Dedifferentiated amniotic fluid mesenchymal stem cell (primary cell): ENCODE measurements at regions not wholly inside any gene's neighbourhood (a gene's known extent, or its start where the extent isn't known, plus 50 kb on each side); places are given as distances from the start of the nearest gene placed in this dataset.

Experiments
- DNase-seq: peaks from one replicate; pipeline ENCODE4 v3.0.0-alpha.2; 2016; ENCODE audit errors: extremely low spot score

DNA sequence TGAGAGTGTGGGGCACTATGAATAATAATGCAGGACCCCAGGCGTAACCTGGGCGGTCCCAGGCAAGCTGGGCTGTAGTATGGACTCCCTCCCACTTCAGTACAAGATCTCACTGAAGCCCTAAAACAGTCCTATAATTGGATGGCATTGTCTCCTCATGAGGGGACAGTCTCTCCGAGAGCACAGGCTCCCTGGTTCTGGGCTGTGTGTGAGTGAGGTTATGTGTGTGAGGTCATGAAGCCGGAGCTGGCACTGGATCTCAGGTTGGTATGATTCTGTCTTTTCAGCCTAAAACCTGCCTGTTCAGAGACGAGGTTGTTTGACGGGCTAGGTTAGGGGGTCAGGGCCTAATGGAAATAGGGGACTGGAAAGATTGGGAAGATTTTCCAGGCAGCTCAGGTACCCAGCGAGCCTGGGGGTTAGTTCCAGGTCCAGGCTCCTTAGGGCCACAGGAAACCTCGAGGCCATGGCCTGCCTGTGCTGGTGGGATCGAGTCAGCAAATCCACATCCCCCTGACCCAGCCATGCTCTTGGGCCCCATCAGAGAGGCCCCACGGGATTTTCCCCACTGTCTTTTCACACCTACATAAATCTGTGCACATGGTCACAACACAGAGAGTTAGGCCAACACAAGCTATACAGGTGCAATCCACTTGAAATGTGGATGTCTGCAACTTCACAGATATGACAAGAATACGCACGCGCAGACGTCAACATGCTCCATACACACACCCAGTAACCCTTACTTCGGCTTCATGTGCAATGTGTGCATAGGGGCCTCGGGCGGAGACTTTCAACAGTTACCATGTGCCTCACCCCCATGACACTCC lies 94.8 kb downstream of the INHBB start:
- DNase-seq: no peak

DNA sequence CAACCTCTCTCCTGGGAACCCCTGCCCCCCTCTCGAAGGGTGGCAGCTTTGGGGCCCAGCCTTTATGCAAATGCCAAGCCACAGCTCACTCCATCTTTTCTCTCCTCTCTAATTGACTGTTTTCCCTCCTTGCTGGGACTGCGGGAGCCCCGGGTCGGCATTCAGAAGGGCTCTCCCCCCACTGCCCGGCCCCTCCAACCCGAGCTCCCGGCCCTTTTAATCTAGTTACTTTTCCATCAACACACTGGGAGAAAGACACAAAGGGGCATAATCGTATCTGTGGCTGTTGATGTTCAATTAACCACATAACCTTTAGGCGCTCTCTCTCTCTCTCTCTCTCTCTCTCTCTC lies 95.4 kb downstream of the INHBB start:
- DNase-seq: no peak

DNA sequence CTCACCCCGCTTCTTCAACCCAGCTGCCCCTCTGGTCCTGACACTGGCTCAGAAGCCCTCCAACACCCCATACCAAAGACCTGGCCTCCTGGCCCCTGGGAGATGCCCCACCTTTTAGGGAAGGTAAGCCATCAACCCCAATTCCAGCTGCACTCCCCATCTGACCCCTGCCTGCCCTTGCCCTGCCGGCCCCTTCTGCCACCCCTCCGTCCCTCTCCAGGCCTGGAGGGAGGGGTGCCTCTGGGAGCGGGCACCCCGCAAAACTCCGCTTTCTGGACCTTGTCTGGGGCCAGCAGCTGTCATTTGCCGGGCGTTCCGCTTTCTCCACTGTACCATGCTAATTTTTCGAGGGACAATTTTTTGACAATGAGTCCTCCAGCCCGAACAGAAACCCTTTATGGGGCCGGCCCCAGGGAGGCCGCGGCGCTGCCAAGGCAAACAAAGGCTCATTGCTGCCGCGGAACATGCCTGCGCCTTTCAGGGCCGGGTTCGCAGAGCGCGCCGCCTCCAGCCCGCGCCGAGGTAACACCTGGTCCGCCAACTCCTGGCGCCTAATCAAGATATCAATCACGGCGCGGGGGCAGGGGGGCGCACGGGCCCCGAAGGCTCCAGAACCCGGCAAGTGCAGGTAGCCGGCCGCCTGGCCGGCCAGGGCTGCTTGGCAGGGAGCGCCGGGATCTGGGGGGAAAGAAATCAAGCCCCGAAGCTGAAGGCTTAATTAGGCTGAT lies 96.0 kb downstream of the INHBB start:
- DNase-seq: peak; percentile 18

DNA sequence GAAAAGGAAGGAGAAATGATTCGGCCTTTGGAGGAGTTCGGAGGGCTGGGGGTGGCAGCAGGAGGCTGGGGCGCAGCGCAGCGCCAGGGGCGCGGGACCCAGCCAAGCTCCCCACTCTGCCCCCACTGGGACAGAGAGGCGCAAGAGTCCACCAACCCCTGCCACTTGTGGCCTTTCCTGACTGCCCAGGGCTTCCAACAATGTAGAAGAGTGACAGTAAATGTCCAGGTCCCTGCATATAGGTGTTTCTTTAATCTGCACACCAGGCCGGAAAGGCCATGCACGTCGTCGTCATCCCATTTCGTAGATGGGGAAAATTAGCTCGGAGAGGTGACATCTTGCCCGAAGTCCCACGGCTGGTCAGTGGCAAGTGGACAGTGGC lies 96.6 kb downstream of the INHBB start:
- DNase-seq: no peak

DNA sequence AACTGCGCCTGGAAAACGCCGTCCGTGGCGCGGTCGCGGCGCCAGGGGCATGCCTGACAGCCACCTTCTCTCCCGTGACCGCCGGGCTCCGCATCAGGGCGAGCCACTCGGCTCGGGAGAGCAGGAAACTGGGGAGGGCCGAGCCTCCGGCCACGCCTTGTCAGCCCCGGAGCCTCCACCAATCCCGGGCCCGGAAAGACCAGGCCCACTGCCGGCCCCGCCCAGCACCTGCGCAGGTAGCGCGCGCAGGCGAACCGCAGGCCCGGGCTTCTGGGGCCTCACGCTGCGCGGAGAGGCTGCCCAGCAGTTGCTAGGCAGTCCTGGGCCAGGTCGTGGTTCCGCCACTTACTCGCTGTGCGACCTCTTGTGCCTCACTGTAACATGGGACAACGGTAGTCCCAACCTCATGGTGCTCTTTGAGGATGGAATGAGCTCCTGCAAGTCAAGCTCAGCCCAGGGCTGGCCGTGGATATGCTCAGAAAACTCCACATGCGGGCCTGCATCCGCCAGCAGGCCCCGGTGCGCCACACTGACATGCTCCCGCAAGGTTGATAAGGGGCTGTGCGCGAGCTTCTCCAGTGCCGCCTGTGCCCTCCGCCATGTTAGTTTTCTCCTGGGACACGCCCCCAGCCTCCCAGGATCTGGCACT lies 97.1 kb downstream of the INHBB start:
- DNase-seq: no peak

DNA sequence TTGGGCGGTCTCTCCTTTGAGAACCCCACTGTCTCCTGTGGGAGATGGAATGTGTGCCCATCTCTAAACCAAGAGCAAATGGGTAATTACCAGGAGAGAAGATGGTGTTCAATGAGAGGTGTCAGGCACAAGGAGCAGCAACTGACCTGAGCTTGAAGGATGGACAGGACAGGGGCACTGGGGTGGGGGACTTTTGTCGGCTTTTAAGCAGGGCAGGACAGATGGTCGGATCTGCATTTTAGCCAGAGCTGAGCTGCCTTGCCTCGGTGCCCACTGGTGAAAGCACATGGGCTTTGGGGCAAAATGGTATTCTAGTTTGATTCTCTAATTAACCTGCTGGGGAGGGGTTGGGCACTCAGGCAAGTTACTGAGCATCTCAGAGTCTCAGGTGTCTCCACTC lies 98.0 kb downstream of the INHBB start:
- no peak for DNase-seq

DNA sequence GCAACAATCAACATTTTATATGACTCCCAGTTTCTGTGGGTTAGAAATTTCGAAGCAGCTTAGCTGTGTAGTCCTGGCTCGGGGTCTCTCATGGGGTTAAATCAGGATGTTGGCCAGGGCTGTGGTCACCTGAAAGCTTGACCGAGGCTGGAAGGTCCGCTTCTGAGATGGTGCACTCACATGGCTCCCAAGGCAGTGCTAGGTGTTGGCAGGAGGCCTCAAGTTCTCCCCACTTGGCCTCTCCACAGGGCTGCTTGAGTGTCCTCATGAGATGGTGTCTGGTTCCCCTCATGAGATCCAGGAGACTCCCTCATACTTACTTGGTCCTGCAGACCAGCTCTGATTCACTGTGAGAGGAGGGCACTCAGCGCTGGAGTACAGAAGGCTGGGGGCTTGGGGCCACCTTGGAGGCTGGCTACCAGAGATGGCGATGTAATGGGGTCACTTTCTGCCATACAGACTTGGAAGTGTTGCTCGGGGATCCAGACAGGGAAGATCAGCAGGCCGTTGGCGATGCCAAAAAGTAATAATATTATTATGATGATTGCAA lies 98.8 kb downstream of the INHBB start:
- no peak for DNase-seq

DNA sequence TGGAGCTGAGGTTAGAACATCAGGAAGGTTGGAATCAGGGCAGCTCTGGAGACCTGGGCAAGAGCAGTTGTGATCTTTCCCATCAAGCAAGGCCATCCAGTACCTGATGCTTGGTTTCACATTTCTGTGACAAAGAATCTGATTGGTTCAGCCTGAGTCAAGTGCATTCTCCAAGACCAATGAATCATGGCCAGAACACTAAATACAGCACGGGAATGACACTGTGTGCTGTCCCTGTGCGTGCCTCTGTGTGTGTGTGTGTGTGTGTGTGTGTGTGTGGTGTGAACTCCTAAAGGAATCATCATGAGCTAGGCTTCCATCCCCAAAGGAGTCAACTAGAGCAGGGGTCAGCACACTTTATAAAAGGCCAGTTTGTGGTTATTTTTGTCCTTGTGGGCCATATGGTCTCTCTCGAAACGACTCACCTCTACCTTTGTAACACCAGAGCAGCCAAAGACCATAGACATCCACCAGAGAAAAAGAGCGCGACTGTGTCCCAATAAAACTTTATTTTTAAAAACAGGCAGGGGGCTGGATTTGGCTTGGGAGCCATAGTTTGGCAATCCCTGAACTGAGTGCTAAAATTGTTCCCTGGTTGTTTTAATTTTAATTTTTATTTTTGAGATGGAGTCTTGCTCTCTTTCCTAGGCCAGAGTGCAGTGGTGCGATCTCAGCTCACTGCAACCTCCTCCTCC lies 99.7 kb downstream of the INHBB start:
- DNase-seq: no peak

DNA sequence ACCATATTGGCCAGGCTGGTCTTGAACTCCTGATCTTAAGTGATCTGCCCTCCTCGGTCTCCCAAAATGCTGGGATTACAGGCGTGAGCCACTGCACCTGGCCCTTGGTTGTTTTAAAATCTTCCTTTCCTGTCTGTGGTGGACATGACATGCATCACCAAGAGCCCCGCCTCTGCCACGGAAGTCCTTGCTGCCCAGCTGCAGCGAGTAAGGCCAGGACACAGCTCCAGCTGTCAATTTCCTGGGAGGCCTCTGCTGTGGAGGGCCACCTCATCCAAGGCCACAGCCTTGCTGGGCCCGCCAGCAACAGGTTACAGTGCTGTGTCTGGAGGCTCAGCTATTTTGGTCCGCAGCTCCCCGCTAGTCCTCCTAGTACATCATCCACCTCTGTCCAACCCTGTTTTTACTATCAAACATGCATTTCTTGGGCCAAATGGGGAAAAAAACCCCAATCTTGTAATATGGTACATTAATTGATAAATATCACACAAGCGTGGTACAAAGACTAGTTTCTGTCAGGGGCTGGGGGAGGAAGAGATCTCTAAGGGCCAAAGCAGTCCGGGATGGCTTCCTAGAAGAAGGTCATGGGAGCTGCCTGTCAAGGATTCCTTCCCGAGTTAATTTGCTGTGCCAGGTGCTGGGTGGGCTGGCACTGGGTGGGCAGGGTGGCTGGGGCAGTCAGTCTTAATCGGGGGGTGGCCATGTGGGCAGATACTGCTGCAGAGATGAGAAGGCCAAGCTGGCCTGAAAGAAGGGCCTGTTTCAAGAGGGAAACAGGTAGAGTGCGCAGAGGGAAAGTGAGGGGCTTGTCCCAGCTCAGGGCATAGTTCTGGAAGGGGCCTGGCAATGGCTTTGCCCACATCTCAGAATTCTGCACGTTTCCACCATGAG lies 100.5 kb downstream of the INHBB start:
- DNase-seq: no peak

DNA sequence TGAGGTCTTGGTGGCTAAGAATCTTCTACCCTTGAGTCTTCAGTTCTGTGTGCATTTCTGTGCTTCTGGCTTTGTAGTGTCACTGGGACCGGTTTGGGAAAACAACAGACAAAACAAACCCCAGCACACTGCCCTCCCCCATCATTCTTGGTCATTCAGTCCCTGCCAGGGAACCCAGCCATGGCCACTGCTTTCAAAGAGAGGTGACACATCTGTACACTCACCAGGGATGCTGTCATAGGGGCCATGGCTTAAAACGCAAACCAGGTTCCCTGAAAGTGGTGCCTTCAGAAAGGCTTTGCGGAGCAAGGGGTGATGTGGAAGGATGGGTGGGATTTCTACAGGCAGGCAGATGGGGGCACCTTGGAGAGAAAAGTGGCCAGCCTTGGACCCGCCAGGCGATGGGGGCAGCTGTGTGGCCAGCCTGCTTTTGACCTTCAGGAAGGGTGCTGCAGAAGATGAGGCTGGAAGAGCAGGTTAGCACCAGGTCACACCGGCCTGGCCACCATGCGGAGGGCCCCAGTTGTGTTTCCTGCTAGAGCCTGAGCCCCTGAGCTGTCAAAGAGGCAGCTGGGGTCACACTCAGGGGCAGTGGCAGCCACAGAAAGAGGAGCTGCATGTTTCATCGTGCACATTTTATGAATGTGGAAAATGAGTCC lies 101.3 kb downstream of the INHBB start:
- no peak for DNase-seq

DNA sequence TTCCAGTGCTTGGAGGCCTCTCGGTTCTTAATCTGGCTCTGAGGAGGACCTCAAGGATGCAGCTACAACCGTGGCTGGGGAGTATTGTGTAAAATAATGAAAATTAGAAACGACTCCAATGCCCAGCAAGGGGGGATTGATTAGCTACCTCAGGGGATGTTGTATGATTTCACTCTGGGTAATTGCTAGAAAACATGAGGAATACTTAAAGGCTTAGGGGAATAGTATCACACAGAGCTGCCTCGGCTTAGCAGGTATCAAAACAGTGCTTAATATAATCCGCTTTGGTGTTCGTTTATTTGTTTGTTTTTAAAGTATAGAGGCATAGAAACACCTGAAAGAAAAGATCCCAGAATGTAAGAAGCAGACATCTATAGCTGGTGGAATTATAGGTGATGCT lies 102.5 kb downstream of the INHBB start:
- DNase-seq: no peak

DNA sequence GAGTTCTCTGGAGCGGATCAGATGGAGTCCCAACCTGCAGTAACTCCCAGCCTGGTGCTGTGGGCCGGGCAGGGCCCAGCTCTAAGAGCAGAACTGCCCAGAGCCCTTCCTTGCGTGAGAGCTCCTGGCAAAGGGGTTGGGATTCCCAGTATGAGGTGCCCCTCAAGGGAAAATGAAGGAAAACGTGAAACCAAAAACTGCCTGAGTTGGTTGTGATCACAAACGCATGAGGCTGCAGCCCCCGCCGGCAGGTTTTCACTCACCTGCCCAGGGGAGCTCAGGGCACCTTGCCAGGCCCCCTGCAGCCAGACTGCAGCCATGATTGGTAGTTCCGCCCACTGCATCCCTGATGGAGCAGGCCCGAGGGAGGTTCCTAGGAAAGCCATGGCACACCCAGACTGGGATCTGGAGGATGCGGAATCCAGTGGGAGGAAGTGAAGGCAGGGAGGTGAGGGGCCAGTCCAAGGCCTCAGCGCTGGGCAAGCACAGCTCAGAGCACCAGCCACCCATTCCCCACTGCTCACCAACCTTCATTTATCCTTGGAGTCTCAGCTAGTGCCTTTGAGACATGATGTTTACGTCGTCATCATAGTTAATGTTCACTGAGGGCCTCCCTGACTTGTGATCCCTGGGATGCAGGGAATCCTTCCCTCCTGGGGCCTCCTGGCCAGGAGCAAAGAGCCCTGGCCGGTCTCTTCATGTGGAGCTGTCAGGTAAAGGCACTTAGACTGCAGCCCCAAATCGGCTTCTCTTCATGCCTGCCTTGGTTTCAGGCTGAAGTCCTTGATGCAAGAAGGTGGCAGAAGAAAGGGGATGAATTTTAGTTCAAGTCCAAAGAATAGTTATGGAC lies 103.2 kb downstream of the INHBB start:
- DNase-seq: no peak

DNA sequence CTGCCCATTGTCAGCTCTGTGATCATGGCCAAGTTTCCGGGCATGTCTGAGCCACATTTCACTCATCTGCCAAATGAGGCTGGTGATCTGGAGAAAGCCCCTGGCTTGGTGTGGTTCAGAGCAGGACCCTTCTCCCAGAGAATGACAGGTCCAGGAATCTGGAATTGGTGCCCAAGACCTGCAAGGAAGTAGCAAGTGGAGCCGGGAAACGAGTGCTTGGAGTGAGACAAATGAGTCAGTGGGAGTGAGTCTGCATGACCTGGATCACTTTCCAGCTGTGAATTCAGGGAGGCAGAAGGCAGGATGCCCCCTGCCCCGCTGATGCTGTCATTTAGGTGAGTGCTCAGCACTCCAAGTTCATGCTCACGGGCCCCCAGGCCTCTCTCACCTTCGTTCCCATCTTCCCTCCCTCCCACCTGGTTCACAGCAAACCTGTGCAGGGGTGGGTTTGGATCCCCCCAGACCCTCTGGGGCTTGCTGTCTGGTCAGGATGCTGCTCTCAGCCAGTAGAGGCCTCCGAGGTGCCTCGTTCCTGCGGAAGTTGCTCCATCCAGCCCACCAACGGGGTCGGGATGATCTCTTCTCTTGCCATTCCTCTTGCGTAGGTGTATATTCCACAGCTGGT lies 104.4 kb downstream of the INHBB start:
- no peak for DNase-seq

DNA sequence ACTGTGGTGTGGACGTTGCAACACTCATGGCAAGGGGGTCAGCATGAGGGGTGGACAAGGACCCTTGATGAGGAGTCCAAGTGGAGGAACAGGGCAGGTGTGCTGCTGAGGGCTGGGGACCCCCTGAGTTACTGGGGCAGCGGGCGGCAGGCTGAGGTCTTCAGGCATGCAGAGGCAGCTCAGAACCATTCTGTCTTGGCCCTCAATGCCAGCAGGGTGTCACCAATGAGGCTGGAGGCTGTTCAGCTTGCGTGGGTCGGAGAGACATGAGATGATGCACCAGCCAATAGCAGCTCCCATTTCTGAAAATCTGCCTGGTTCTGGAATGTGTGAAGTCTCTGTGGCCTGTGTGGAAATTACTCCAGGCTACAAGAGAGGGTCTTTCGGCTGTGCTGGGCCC lies 105.4 kb downstream of the INHBB start:
- no peak for DNase-seq

DNA sequence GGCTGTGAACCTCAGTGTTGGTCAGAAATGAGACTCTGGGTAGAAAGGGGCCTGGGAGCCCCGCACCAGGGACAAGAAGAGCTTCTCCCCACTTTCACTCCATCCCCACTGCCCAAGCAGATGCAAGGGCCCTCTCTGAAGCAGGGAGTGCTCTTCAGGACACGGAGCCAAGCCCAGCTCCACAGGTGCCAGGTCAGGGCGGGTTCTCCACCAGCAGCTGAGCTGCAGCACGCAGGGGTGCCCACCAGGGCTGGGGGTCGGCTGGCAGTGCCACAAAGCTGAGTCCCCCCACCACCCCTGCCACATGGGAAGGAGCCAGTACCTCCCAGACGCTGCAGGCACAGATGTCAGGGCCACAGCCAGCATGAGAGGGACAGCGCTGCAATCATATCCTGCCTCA lies 106.2 kb downstream of the INHBB start:
- DNase-seq: no peak

DNA sequence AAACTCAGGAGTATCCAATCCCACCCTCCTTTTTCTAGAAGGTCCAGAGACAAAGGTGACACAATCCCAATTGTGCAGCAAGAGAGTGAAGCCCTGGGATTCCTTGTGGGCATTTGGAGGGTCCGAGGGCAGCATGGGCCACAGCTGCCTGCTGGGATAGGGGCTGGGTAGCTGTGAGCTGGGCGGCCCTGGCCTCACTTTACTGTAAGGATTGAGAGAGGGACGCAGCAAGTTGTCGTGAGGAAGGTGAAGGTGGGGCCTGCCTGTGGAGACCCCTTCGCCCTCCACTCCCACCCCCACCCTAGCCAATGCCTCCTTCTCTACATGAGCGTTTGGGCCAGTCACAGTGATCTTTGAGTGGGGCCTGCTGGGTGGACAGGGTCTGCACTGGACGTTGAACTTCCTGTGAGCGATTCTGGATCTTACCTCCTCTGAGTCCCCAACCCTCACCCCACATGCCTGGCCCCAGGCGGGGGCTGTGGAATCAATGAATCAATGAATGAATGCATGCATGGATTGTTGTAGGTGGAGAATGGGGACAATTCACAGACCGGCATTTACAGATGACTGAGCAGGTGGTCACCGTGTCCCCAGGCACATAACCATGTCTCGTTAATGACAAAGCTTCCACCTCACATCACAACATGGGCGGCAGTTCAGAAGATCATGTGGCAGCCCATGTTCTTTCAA lies 107.2 kb downstream of the INHBB start:
- no peak for DNase-seq

DNA sequence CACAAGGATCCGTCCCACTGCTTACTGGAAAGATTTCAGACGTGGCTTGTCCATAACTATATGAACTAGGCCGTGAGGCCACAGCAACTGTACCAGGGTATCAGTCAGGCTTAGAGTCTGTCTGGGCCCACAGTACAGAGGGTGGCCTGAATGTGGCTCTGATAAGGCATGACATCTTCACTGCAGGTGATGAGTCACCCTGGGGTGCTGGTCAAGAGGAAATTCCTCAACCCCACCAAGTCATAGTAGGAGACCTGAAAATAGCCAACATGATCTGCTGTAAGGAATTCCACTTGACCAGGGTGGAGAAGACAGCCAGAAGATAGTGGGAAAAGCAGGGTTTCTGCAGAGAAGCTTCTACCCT lies 107.7 kb downstream of the INHBB start:
- no peak for DNase-seq

DNA sequence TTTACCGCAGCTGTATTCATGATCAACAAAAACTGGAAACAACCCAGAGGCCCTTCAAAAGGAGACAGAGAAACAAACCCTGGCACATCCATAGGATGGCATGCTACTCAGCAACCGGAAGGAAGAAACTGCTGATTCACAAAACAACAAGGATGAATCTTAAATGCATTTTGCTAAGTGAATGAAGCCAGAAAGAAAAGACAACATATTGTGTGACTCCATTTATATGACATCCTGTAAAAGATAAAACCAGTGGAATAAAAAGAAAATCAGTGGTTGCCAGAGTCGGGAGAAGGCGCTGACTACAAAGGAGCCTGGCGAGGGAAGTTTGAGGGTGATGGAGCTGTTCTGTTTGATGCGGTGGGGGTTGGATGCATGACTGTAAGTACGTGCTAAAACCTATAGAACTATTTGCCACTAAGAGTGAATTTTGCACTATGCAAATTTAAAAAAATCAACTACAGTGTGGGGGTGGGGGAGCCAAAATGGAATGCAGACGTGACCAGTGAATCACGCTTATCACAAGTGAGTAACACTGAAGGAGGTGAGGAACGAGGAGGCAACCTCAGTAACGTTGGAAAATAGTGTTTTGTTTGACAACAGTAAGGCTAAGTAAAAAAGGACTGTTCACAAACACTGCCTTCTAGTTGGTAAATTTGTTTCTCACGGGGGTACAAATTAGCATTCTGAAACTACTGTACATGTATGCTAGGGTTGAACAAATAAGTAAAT lies 108.9 kb downstream of the INHBB start:
- no peak for DNase-seq
